Stimulated activated CD4-positive, alpha-beta T cell treated with anti-CD3 and anti-CD28 coated beads, TNF-alpha, amount 100 ng/mL, for 48 hours (primary cell): ENCODE measurements at regions not wholly inside any gene's neighbourhood (a gene's known extent, or its start where the extent isn't known, plus 50 kb on each side); places are given as distances from the start of the nearest gene placed in this dataset.

Source experiments
- DNase-seq, 3 donors: peaks; one replicate each; pipeline ENCODE4 v3.0.0-alpha.2; 2020; ENCODE audit warnings: low read depth in 3 of 3

DNA sequence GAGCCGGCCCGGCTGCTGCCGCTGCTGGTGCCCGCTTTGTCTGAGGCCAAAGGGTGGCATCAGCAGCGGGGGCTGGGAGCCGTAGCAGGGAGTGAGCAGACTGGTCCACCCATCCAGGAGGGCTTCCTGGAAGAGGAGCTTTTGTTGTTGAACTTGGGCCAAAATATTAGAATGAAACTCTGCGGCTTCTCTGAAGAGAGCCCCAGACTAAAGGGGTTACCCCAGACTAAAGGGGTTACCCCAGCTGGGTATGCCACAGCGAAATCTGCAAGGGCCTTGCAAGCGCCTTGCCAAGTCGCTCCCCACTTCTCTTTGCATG is 154.7 kb upstream of the ZMIZ1 start:
- no peak for DNase-seq

DNA sequence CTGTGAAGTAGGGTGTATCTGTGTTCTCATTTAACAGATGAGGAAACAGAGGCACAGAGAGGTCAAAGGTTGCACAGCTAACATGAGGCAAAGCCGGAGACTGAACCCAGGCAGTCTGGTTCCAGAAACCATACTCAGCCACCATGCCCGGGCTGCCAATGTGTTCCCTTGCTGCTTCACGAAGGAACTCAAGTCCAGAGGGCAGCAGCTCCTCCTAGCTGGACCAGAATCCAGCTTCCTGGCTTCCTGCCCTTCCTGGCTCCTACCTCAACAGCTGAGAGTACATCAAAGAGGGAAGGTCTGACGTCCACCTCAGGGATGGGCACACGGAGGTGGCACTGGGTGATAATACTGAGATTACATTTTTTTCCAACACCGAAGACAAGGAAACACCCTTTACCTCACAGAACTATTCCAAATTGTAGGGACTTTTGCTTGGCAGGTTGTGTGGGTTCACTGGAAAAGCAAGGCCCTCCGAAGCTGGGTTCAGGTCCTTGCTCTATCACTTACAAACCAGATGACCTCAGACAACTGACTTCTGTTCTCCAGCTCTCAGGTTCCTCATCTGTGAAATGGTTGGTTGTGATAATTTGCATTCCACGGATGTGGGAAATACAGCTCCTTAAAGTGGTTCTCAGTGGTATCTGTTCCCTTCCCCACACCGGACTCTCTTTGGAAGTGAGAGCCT is 154.1 kb upstream of the ZMIZ1 start:
- DNase-seq: no peak

DNA sequence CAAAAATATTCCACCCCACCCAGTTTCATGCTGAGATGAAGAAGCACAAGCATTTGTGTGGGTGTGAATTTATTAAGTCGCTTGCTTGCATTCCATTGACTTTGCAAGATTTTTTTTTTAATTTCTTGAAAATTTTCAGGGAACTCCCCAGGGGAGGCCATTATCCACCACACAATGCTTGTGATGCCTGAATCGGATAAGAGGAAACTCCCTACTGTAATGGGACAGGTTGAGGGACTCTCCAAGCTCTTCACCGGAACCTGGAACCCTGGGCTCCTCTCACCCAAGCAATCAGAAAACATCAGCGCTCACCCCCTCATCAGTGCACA is 153.6 kb upstream of the ZMIZ1 start:
- no peak for DNase-seq

DNA sequence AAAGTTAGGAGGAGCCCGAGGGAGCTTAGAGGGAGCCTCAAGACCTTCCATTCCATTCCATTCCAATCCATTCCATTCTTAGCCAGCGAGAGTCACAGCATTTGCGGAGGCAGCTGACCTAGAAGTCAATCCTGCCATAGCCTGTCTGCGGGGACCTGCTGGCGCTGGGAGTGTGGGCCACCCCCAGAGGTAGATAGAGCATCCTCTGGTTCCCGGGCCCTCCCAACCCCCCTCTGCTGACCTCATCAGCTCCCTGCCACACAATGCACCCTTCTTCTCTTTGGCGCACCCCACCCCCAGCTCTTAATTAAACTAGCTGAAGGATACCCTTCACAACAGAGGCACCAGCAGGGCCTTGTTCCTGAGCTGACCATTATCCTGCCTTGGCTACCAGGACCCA is 152.5 kb upstream of the ZMIZ1 start:
- DNase-seq: no peak

DNA sequence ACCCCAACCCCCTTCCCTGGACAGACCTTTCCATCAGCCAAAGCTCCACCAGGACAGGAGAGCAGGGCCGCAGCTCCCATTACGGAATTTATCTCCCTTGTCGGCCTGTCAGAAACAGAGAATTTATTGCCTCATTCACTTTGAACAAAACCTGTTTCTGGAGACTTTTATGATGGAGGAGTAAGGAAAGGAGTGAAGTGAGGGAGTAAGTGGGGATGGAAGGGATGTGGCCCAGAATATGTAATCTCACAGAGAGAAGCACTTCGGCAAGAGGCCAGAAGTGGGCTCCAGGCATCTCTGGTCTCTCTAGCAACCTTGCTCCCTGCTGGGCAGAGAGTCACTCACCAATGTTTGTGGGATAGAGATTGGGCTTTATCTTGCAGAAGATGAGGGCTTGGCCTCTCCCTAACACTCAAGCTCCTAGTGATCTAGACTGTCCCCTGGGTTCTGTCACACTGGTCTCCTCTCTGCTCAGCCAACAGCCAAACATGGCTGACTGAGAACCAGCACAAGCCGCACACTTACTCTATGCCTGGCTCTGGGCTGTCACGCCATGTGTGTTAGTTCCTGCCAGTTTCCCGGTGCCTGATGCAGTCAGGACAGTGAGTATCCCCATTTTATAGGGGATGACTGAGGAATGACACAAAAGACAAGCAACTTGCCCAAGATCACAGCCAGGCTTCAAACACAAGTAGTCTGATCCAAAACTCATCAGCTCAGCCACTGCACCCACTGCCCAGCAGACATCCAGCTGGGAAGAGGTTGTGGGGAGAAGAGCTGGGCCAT is 149.4 kb upstream of the ZMIZ1 start:
- DNase-seq: no peak

DNA sequence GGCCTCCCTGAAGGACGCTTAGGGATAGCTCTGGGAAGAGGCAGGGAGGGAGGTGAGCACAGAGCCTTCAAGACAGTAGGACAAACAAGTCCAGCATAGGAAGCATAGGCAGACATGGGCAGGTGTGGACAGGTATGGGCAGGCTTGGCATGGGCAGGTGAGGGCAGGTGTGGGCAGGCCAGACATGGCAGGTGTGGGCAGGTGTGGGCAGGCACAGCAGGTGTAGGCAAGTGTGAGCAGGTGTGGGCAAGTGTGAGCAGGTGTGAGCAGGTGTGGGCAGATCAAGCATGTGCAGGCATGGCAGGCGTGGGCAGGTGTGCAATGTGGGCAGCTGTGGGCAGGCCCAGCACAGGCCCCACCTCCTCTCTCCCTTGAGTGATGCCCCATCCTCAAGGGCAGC is 148.8 kb upstream of the ZMIZ1 start:
- no peak for DNase-seq

DNA sequence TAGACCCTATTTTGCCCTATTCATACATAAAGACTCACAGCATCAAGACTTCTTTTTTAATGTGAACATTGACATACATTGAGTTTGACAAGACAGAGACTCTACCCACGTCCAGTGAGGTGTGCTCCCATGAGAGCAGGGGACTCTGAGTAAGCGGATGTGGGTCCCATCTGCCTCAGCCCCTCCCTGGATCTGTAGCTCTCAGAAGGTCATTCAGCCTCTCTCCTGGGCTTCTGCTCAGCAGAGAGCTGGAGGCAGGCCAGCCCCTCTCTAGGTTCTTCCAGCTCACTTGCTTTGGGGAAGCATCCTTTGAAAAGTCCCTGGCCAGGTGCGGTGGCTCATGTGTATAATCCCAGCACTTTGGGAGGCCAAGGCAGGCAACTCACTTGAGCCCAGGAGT is 146.9 kb upstream of the ZMIZ1 start:
- no peak for DNase-seq

DNA sequence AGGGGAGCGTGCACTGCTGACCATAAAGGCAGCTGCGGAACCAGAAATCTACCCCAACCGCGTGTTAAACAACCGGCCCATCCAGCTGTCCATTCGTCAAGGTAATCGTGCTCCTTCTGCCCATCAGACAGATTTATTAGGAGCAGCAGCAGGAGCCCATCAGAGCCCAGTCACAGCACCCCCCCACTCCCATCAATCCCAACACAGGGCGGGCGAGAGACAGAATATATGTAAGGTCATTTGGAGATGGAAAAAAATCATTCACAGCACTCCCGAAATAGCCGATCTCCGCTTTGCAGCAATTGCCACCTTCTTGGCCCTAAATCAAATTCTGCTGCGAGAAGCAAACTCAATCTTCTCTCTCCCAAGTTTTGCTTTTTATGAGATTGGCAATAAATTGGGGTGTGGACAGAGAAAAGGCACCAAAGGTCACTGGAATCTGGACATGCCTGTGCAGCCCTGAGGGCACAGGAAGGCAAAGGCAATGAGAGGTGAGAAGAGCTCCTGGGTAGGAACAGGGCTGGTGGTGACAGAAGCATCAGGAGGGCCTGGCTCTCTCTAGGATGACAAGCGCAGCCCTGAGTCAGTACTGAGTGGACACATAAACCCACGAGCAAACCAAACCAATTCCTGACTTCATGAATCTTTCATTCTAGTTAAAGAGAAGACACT is 145.0 kb upstream of the ZMIZ1 start:
- DNase-seq: no peak

DNA sequence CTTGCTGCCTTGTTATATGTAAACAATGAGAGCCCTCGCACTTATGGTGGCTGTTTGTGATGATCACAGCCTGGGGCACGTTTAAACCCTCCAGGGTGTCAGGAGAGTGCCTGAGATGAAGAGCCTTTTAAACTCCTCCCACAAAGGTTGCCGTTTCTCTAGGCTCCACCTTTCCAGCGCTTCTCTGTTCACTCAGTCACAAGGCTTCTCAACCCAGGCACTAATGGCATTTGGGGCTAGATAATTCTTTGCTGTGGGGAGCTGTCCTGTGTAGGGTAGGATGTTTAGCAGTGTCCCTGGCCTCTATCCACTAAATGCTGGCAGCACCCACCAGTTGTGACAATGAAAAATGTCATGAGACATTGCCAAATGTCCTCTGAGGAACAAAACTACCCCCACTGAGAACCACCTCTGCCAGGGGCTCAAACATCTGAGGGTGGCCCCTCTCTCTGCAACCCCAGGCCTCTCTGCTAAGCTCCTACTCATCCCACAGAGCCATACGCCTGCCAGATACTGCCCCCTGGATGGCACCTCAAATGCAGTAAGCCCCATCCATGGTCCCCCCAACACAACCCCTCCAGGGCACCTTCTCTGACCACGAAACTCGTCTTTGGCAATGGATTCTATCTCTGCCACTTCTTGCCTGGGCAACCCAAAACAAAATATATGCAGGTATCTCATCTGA is 144.3 kb upstream of the ZMIZ1 start:
- no peak for DNase-seq

DNA sequence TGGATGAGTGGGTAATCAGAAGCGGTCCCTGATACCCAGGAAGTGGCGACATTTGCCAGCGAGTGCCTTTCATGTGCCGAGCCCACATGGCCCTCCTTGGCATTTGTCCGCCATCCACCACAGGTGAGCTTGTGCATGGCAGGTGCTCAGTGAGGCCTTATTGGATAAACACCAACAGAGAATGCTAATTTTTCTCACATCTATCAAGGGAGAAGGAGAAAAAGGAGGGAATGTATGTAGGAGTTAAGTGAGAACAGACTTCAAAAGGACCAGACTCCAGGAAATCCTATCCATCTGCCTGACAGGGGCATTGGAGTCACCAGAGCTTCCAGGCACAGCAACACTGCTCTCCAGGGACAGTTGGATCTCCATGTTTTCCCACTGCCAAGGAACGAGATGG is 143.5 kb upstream of the ZMIZ1 start:
- no peak for DNase-seq

DNA sequence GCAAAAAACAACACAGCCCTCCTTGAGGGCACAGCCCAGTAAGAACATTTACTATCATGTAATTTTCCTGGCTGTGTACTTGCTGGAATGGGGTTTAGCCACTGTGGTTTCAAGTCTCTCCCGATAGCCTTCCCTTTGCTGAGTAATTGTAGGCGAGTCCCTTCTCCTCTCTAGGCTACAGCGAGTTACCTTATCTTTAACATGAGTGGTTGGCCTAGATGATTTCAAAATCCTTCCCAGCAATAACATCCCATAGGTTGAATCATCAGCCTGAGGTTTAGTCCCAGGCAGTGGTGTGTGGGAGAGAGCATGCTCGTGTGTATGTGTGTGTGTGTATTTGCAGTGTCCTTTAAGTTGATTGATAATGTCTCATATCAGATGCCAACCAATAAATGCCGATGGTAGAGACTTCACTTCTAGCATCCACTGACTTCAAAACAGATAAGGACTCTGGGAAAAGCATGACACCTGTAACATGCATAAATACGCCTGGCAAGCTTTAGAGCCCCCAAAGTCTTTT is 142.9 kb upstream of the ZMIZ1 start:
- DNase-seq: no peak

DNA sequence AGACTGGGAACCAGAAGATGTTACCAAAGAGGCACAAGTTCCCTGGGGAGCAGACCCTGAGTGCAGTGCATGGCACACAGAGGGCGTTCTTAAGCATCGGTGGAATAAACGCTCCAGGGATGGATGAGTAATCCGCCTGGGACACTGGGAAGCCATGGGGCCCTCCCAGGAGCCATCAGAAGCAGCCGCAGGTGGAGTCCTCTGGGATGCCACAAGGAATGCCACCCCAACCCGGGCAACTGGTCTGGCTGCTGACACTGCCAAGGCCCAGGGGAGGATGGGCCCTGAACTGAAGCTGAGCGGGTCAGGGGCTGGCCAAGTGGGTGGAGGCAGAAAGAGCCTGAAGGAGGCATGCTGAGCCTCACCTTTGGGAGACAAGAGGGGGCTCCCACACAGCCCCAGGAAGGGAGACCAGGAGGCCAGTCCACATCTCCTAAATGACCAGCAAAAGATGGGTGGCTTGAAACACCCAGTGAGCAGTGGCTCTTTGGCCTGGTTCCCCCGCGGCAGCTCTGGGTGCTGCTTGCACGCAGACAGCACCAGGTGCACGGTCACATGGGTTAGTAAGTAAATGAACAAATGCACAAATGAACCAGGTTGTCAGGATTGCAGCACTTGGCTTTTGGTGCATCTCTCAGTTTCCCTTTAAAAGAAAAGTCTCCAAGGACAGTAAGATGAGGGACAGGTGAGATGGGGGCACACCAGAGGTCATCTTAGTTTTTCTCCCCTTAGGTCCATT is 141.3 kb upstream of the ZMIZ1 start:
- DNase-seq: no peak

DNA sequence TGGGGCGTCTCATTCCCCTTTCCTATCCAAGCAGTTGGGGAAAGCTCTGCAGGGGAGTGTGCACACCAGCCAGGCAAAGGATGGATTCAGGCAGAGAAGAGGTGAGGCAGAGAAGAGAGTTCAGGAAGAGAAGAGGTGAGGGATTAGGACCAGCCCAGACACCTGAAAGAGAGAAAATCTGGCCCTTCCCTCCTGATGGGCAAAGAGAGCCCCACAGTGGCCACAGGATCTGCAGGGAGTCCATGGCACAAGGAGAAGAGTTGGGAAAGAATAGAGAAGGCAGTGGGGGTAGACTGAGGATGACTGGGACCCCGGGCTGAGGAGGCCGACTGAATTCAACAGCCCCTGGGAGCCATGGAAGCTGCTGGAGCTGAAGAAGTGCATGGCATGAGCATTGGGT is 140.4 kb upstream of the ZMIZ1 start:
- DNase-seq: no peak

DNA sequence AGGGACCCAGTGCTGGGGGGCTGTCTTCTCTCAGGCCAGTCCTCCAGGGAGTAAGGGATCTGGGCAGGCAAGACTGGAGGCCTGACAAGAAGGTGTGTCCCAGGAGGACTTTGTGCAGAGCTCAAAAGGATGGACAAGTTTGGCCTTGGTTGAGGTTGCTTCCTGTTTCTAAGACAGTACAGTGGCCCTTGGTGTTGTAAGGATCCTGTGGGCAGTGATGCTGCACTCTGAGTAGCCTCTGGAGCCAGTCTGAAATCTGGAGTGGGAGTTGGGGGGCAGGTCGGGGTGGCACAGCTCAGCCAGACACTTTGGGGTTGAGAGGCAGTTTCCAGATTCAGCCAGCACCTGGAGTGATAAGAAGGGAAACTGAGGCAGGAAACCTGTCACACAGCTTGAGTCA is 139.2 kb upstream of the ZMIZ1 start:
- DNase-seq: no peak

DNA sequence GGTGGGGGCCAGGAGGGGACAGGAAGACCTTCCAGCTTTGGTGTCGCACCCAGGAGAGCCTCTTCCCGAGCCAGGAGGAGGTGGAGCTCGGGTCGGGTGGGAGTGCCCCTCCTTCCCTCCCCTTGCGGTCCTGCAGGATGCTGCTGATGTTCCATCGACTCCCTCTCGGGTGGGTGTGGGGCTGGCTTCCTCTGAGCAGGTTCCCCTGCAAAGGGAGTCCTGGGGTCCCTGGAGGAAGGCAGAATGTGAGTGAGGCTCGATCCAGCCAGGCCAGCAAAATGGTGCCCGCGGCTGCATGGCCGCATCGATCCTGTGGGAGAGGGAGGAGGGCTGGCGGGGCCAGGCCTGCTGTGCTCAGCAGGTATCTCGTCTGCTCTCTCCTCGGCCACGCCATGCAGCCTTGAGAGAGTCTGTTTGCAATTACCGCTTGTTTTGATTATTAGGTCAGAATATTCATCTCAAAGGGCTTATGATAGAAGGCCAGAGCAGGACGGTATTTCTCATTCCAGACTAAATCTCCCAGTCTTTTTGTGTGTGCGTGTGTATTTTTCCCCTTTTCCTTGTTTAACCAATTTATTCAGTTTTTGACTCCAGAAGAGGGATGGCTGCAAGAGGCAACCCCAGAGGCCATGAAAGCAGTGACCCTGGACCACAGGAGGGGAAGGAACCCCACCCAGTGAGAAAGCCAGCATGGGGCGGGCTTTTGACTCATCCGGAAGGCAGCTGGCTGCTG is 137.3 kb upstream of the ZMIZ1 start:
- no peak for DNase-seq

DNA sequence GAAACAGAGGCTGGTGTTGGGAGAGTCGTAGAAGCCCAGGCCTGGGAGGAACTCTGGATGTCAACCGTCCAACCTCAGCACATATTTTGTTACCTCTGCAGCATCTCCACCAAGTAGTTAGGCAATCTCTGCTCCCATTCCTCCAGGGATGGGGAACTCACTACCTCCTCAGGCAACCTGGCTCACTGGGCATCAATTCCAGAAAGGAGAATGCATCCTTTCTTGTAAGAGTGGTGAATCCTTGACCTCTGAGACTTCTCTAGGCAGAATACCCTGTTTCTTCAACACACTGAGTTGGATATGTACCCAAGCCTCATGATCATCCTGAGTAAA is 136.7 kb upstream of the ZMIZ1 start:
- DNase-seq: no peak

DNA sequence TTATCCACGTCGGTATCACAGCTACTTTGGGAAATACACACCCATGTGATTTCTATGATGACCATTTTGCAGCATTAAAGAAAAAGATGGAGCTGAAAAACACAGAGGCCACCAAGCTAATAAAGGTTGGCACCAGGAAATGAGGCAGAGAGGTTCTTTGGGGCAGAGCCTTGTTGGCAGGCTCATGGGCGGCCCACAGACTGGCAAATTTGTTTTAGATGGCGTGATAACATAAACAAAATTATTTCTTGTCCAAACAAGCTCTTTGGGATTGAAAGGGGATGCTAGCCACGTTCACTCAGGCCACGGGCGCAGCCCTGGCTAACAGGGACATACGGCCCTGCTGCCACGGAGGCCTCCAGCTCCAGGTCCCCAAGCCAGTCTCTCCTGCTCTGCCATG is 135.9 kb upstream of the ZMIZ1 start:
- no peak for DNase-seq

DNA sequence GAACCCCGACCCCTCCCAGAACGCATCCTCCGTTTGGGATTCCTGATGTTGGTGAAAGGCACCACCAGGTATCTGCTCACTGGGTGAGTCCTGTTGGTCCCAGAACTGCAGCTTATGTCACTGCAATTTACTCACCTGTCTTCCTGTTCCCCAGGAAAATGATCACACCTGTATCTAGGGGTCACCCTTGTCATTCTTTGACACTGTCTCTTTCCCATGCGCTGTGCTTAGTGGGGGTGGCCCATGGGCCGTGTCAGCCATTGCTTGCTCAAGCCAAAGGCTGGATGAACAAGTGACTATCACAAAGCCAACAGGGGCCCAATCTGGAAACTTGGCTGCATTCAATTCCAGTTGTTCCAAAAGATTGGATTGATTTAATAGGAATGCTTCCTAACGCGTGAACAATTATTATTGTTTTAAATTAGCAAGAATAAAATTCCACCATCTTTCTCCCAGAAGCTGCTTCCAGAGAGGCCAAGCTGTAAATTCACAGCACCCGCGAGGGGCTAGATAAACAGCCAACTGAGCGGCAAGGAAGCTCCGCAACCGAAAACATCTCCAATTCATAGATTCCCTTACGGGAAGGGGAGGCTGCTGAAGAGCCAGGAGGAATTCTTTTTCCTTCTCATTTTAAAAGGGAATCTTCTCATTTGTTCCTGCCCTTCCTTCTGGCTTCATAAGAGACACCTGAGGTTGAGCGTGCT is 134.8 kb upstream of the ZMIZ1 start:
- DNase-seq: no peak

DNA sequence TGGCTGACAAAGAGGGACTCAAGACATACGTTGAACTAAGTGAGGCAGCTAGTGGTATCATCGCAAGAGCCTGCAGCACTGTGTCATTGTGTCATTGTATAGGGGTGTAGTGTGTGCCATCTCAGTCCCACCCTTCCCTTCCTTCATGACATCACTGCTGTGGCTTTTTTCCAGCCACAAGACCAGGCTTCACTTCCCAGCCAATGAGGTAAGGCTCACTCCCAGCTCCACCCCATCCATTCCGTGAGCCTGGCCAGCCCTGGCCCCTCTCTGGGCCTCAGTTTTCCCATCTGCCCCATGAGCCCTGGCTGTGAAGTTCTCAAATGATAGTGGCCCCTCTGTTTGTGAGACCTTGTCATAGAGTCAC is 134.3 kb upstream of the ZMIZ1 start:
- DNase-seq: no peak

DNA sequence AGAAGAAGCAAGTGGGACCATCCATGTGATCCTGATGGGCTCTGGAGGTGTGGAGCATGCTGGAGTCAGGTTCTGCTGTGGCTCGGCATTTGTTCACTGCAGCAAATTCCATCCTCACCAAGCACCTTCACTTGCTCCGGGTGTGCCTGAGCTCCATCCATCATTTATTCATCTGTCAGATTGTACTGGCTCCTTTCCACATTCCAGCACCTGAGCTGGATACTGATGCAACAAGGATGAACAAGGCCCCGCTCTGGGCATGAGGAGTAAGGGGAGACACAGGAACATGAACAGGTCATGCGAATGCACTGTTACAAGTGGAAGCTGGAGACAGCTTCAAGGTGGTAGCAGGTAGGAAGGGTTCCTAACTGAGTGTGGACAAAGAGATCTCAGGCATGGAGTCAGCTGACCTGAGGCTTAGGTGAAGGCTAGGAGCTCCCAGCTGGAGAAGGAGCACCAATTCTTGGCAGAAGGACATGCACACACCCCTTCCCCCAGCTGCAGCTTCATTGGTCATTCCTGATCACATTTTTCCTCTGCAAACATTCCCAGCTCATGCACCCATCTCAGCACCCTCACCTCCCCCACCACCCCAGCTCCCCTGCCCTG is 133.7 kb upstream of the ZMIZ1 start:
- DNase-seq: no peak
